Osteocyte (in vitro differentiated cells): ENCODE measurements at regions not wholly inside any gene's neighbourhood (a gene's known extent, or its start where the extent isn't known, plus 50 kb on each side); places are given as distances from the start of the nearest gene placed in this dataset.

Experiments used
- DNase-seq: peaks from one replicate; pipeline ENCODE4 v3.0.0; 2021; ENCODE audit warnings: mixed read lengths; ENCODE audit not compliant: unreplicated experiment; ENCODE audit errors: extremely low spot score
- H3K27ac Mint-ChIP-seq: one replicate; pipeline ENCODE4 v1.8.0; 2021; ENCODE audit warnings: mild to moderate bottlenecking, mixed read lengths; ENCODE audit not compliant: unreplicated experiment
- H3K27me3 Mint-ChIP-seq: one replicate; pipeline ENCODE4 v1.8.0; 2021; ENCODE audit warnings: mixed read lengths; ENCODE audit not compliant: unreplicated experiment
- H3K36me3 Mint-ChIP-seq: one replicate; pipeline ENCODE4 v1.8.0; 2021; ENCODE audit warnings: mixed read lengths; ENCODE audit not compliant: unreplicated experiment
- H3K4me1 Mint-ChIP-seq: one replicate; pipeline ENCODE4 v1.8.0; 2021; ENCODE audit warnings: mixed read lengths; ENCODE audit not compliant: unreplicated experiment
- H3K4me3 Mint-ChIP-seq: one replicate; pipeline ENCODE4 v1.8.0; 2021; ENCODE audit warnings: mild to moderate bottlenecking, moderate library complexity, mixed read lengths; ENCODE audit not compliant: unreplicated experiment
- H3K9me3 Mint-ChIP-seq: one replicate; pipeline ENCODE4 v1.8.0; 2021; ENCODE audit warnings: mixed read lengths; ENCODE audit not compliant: unreplicated experiment
- CTCF ChIP-seq: fragments of 200-600 bp; sonication (generic); IDR thresholded peaks from 2 replicates; pipeline ENCODE4 v1.5.0; 2021; ENCODE audit warnings: antibody characterized with exemption, mild to moderate bottlenecking, moderate library complexity

GRCh38 chr1:50261951-50262350, 153.2 kb downstream of the ELAVL4 start:
- Mint-ChIP-seq H3K36me3 (no peaks in the 10 kb centered on the region), H3K4me1 (no peaks in the 10 kb centered on the region), H3K27me3 (no peaks in the 10 kb centered on the region), H3K4me3 (no peak overlapping the region), H3K9me3 (no peaks in the 10 kb centered on the region), H3K27ac (no peak overlapping the region)
- TF ChIP-seq CTCF = no peak
- no peak for DNase-seq

GRCh38 chr1:50257940-50258685, 149.4 kb downstream of the ELAVL4 start:
- Mint-ChIP-seq H3K9me3 (no peaks in the 10 kb centered on the region), H3K27ac (no peak overlapping the region), H3K27me3 (no peaks in the 10 kb centered on the region), H3K36me3 (no peaks in the 10 kb centered on the region), H3K4me3 (no peak overlapping the region), H3K4me1 (no peaks in the 10 kb centered on the region)
- DNase-seq = no peak
- no peak for TF ChIP-seq CTCF

- no peak overlapping the region for H3K27ac Mint-ChIP-seq
- H3K4me3 Mint-ChIP-seq = no peak overlapping the region
- TF ChIP-seq CTCF = no peak
- DNase-seq = no peak
- H3K9me3 Mint-ChIP-seq = no peaks in the 10 kb centered on the region
- no peaks in the 10 kb centered on the region for H3K36me3 Mint-ChIP-seq
- H3K4me1 Mint-ChIP-seq = no peaks in the 10 kb centered on the region
- no peaks in the 10 kb centered on the region for H3K27me3 Mint-ChIP-seq
Observed at GRCh38 chr1:50257029-50257428, 148.3 kb downstream of the ELAVL4 start.
